C4-2B (cell line): ENCODE measurements at regions not wholly inside any gene's neighbourhood (a gene's known extent, or its start where the extent isn't known, plus 50 kb on each side); places are given as distances from the start of the nearest gene placed in this dataset.

Experiments used
- ZFX ChIP-seq: fragments of 450-650 bp; IDR thresholded peaks from 2 replicates; pipeline ENCODE4 v1.6.1; 2017
- TF ChIP-seq, protein P1 (sequence below): fragments of 450-650 bp; conservative IDR thresholded peaks from 2 replicates; pipeline ENCODE4 v1.5.1; 2017; ENCODE audit warnings: mild to moderate bottlenecking

DNA sequence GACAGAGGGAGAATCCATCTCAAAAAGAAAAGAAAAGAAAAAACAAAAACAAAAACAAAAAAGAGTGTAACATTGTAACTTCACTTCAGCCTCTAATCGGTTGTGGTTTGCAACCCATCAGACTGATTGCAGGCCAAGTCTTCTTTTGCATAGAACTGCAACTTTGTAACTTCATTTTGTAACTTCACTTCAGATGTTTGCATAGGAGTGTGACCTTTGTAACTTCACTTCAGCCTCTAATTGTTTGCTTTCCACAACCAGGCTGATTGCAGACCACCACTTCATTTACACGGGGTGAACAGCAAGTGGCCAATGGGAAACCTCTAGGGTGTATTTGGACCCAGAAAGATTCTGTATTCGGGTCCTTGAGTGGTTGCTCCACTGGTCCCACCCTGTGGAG is 79.1 kb upstream of the CHMP2B start:
- TF ChIP-seq ZFX, result no peak
- TF ChIP-seq, protein P1, sequence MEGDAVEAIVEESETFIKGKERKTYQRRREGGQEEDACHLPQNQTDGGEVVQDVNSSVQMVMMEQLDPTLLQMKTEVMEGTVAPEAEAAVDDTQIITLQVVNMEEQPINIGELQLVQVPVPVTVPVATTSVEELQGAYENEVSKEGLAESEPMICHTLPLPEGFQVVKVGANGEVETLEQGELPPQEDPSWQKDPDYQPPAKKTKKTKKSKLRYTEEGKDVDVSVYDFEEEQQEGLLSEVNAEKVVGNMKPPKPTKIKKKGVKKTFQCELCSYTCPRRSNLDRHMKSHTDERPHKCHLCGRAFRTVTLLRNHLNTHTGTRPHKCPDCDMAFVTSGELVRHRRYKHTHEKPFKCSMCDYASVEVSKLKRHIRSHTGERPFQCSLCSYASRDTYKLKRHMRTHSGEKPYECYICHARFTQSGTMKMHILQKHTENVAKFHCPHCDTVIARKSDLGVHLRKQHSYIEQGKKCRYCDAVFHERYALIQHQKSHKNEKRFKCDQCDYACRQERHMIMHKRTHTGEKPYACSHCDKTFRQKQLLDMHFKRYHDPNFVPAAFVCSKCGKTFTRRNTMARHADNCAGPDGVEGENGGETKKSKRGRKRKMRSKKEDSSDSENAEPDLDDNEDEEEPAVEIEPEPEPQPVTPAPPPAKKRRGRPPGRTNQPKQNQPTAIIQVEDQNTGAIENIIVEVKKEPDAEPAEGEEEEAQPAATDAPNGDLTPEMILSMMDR, result no peak
